ENCODE measurements at regions not wholly inside any gene's neighbourhood (a gene's known extent, or its start where the extent isn't known, plus 50 kb on each side); places are given as distances from the start of the nearest gene placed in this dataset.

DNA sequence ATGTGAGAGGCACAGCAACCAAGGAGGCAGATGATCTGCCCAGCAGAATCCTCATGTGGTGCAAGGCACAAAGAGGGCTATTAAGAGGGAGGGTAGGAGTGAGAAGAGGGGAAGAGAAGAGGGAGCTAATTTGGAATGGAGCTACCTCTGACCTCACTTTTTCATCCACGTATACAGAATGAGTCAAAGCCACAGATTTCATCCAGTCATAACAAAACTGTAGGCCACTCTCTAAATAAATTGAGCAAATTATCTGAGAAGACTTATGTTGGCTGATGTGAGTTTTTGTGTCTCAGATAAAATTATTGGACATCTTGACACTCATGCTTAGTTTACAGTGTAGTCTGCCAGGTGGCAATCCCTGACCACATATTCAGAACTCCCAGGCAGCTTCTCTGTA lies 325.6 kb downstream of the TTLL7 start:
- no peak for DNase-seq (ENCODE audit: low spot score)

DNA sequence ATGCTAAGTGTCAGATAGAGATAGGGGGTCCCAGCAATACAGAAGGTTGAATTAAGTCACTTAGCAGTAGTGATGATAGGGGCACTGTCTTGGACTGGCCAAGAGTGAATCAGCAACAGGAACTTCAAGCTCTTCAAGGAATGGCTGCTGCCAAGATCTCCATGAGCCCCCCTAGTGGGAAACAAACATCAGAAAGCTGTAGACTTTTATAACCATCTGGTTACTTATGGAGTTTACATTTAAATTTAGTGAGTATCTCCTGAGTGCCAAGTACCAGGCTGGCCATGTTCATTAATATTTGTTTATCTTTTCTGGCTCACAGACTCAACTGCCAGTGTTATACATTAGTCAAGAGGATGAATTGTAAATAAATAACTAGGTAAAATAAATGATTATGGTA lies 327.3 kb downstream of the TTLL7 start:
- no peak for DNase-seq (ENCODE audit: low spot score)

DNA sequence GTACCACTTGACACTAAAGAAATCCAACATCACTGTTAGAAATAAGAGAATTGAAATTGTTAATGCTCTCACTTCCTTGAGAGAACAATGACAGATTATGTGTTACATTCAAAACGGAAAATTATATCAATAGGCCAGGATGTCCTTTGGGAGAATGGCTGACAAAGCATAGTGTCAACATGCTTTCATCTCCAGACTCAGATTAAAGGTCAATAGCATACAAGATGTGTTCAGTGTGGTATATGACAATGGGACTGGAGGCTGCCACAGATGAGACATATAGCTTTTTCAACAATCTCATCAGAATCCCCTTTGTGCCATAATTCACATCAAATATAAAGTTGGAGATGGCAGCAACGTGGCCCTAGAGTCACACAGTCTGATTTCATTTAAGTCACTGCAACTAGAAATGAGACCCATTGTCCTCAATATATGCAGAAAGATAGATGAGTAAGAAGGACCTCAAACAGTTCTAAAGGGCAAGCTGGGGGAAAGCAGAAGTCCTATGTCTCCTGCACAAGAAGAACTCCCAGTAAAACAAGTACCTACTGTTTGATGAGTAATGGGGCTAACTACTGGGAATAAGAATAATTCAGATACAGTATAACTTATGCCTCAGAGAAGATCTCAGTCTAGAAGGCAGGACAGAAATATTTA lies 327.9 kb downstream of the TTLL7 start:
- no peak for DNase-seq (ENCODE audit: low spot score)

DNA sequence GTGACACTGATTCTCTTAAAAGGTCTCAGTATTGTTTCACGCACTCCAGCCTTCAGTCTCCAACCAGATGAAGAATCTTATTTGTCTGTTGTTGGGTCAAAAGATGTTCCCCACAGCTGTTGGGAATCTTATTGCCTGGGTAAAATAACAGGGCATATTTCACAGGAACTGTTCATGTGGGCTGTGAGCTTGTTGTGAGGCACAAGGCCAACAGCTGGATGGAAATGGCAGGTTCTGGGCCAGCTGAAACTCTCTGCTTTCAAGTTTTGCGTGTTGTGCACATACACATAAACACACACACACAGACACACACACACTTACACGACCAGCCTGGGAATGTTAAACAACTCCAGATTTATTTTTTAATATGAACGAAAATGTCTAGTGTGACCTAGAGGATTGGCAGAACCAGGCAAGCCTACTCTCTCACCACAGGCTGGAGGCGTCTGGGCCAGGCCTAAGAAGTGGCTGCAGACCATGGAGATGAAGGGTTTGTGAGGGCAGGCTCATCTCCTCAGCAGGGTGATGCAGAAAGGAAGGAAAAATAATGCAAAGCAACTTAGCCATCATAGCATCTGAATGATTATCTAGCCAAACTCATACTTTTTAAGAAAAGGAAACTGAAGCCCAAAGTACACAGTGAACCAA lies 357.0 kb downstream of the TTLL7 start:
- DNase-seq (ENCODE audit: low spot score) = no peak

DNA sequence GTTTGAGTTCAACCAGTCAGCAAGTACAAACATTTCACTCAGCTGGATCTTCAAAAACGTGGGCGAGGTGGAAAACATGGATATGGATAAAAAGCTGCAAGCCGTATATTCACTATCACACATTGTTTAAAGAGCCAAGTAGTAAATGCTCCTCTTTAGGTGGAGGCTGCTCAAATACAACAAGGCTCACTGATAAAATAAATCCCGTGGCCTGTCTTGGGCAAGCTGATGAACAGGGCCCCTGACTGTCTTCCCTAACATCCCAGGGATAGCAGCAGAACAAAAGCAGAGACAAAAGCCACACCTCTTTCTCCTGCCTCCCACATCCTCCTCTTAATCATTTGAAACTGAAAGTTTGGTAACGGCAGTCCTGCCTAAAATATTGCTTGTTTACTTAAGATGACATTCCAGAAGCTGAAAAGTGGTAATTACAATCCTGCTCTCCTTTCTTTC lies 357.7 kb downstream of the TTLL7 start:
- DNase-seq (ENCODE audit: low spot score) = peak; percentile 32

DNA sequence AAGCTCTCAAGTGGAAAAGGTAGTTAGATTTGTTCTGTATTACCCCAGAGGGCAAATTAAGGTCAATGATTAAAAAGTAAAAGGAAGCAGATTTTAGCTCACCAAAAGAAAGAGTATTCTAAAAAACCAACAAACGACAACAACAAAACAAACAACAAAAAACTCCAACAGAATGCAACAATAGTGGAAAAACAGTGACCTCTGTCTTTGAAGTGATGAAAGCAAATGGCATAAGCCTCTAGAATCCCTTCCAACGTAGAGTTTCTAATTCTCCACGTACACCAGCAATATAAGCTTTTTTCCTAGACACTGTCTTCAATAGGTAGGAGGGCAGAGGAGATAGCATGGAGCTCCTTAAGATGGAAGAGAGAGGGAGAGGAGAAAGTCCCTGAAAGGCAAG lies 359.1 kb downstream of the TTLL7 start:
- DNase-seq (ENCODE audit: low spot score) = no peak

DNA sequence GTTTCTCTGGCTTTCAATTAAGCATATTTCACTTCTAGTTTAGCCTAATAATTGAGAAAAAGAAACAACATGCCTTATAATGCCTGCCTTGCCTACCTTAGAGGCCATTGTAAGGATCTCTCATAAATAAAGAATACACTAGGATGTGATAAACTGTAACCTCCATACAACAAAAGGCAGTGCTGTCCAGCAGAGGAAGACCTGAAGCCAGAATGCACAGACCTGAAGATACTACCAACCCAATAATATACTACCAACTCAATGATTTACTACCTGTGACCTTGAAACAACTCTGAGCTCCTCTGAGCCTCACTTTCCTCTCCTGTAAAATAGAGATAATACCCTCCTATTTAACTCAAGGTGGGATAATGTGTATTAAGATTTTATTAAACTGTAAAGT lies 361.3 kb downstream of the TTLL7 start:
- DNase-seq (ENCODE audit: low spot score) = no peak

DNA sequence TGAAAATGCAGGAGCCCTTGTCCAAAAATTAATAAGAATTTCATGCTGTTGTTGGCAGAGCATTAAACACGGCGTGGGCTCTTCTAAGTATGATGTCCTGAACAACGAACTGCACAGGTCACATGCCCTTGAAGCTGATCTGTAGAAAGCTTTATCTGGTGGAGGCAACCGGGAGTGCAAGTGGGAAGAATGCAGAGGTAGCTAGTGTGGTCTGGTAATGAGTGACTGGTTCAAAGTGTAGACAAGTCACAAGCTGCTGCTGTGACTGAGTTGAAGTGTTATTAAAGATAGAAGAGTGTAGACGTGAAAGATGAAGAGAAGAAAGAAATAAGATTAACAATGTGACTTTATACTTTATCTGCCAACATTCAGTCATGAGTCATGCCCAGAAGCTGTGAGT lies 361.9 kb downstream of the TTLL7 start:
- DNase-seq (ENCODE audit: low spot score) = no peak

DNA sequence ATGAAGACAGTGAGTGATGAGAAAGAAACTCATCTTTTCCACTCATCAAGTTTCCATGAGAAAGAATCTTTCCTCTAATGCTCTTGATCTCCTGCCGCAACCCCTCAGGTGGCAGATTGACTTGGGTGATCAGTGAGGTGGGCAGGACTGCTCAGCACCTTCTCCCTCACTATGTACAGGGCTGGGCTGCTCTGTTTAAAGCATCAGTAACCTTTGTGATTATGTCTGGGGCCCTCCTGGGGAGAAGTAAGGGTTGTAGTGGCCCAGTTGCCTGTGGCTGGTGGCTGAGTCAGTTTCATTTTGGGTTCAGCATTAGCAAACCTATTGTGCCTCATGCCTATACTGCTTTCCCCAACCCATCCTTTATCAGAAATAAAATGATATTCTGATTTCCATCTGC lies 366.0 kb downstream of the TTLL7 start:
- DNase-seq (ENCODE audit: low spot score) = no peak

DNA sequence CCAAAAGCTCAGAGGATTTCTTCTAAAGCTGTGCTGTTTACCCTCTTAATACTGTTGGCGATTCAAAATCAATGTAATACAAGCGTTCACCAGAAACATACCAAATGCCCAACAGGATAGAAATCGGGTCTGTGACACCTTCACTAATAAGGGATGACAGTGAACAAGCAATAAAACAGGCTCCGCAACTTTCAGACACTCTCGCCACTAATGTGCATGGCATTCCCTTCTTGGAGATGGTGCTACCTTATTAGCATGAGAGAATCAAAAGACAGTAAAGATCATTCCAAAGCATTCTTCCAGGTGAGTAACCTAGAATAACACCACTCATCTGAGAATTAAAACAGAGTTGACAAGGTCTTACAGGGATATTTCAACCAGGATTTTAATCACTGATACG lies 367.1 kb downstream of the TTLL7 start:
- no peak for DNase-seq (ENCODE audit: low spot score)

DNA sequence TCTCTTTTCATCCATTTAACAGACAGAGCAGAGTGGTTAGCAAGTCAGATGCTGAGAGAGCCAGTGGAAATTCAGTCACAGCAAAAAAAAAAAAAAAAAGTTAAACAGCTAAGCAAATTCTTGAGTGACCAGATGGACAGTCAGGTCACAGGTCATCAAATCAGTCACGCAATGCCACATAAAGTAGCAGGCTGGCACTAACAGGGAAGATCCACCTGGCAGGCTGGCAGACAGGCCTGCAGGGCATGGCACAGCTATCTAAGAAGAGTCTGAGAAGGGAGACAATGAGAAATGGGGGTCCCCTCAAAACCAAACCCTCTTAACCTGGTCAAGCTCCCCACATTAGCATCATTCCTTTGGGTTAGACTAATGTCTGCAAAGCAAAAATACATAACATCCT lies 371.9 kb downstream of the TTLL7 start:
- no peak for DNase-seq (ENCODE audit: low spot score)

DNA sequence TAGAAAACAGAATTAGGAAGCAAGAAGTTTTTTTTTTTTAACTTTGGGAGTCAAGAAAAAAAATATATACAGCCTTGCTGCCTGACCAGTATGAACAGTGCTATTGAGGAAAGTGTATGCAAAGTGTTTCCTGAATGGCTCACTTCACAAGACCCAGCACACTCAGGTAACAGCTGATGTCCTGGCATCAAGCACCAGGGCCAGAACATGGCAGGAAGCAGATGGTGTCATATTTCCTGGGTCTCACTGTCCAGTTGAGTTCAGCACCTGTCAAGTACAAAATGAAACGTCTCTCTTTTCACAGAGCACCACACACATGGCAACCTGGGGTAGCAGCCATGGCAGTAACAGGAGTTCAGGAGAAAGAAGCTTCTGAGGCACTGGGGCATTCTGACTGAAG lies 372.3 kb downstream of the TTLL7 start:
- no peak for DNase-seq (ENCODE audit: low spot score)

DNA sequence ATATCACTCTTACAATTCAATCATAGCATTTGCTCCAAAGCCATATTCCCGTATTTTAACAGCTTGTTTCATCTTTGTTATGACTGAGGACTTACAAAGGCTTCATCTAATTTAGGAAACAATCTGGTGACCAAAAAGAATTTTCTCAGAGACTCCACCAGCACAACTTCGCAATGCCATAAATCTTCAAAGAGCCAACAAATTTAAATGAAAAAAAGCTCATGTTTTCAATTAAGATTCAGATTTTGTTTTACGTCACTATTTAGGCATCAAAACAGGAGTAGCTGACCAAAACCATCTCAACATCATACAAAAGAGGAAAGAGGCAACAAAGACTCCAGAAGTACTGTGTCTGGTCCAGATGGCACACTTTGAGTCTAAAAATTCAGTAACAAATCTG lies 373.3 kb downstream of the TTLL7 start:
- DNase-seq (ENCODE audit: low spot score) = no peak

DNA sequence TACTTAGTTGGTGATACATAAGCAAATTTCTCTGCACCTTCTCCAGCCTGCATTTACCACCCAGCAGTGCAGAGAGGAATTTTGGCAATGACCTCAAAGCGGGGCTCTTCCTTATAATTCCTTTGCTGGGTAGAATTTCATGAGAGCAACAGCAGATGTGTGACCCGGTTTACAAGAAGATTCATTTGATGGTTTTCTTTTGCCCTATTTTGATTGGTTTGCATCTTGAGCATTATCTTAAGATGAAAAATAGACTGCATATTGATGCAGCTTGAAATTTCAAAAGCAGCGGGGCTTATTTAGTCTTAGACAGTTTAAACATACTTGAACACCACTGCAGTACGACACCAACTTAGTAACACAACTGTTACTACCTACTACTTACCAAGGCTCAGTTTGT lies 378.9 kb downstream of the TTLL7 start:
- DNase-seq (ENCODE audit: low spot score) = no peak

DNA sequence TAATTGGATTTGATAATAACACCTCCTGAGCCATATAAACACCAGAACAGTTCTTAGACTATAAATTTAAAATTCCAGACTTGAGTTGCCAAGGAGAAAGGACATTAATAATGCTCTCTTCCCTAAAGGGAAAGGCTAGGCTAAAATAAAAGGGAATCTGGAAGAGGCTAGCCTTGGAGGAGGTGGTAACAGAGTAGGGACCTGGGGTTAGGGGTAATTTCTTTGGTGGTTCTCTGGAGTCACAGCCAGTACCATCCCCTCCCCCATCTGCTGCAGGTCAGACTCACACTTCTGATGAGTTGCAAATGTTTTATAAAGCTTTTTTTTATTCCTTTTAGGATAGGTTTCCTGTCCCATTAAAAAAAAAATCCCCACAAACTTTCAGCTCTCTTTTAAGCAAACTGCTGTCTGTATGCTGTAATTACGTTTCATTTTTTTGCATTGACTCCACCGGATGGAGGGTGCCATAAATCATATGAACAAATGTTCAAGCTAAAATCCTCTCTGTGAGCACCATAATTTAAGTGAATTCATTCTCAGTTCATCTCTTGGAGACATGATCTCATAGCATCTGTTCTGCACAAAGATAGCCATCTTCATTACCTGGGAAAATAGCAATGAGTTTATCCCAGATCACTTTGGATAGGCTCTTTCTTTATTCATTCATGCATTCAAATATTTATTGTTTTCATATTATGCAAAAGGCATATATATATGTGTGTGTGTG lies 379.6 kb downstream of the TTLL7 start:
- peak; percentile 25 for DNase-seq (ENCODE audit: low spot score)

DNA sequence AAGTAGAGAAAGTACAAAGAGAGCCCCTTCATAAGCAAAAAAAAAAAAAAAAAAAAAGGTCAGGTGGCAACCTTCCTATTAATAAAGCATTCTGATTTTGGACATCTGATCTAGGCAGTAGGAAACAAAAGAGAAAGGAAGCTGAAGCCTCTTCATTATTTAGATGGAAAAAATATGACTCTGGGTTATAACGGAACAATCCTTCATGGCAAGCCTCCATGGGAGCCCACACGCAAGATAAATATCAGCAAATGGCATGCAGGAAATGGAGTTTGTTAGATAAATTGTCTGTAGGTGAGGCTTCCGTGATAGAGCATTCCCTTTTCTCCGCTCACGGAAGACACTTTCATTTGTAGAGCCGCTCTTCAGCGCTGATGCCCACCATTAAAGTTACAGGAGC lies 381.0 kb downstream of the TTLL7 start:
- no peak for DNase-seq (ENCODE audit: low spot score)

DNA sequence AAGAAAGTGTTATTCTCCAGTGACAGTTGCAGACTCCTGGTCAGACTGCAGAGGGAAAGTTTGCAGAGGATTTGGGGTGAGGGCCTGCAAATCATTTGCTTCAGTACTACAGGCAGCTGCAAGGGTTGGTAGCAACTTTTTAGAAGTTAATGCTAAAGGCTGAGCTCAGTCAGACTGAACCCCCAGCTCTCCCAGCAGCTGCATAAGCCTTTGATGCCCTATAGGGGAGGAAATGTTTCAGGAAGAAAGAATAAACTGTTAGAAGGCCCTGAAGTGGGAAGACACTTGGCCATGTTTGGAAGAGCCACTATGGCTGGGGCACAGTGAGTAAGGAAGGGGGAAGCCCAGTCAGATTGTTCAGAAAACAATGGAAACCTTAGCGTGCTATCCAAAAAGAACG lies 383.6 kb downstream of the TTLL7 start:
- no peak for DNase-seq (ENCODE audit: low spot score)

DNA sequence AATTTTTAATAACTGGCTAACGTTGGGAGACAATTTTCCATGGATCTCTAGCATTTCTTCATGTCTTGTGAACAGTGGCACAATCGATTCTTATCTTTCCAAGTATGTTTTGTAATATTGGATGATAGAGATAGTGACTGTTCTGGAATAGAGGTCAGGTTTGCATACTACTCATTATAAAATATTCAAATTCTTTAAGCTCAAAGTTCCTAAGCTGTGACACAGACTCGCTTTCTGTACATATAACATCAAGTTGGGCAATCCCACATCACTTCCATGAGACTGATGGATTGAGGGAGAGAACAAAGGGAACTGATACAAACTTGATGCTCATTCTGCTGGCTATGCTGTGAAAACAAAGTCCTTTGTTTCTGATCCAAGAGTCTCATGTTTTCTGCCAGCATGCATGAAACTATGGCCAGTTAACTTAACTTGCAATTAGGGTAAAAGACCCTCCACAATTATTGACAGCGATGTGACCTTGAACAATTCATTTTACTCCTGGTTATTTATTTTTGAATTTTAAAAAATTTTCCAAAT lies 392.4 kb downstream of the TTLL7 start:
- no peak for DNase-seq (ENCODE audit: low spot score)

DNA sequence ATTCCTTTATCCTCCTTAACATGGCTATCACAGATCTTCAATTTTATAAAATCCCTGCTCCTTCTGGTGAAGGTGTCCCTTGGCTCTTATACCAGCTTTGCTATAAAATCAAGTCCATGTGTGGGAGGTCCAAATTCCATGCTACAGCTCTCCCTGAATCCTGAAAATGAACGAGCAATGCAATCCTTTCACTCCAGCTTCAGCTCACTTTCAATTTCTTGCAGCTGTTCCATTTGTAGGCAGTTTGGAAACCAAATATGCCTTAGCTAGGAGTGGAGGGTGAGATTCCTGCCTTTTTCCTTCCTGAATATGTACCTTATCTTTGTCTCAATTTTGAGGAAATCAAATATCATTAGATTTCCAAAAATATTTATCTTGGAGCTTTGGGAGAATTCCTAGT lies 402.6 kb downstream of the TTLL7 start:
- DNase-seq (ENCODE audit: low spot score) = no peak

DNA sequence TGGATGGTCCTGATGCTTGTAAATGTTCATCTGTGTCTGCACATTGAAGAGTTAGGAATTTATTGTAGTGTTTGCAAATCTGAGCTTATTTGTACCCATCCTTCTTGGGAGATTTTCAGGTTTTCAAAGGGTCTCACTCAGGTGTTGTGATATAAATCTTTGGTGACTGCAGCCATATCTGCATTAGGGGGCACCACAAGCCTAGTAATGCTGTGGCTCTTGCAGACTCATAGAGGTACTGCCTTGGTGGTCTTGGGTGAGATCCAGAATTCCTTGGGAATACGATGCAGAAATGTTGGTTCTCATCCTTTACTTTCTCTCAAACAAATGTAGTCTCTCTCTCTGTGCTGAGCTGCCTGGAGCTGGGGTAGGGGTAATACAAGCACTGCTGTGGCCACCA lies 405.9 kb downstream of the TTLL7 start:
- no peak for DNase-seq (ENCODE audit: low spot score)

DNA sequence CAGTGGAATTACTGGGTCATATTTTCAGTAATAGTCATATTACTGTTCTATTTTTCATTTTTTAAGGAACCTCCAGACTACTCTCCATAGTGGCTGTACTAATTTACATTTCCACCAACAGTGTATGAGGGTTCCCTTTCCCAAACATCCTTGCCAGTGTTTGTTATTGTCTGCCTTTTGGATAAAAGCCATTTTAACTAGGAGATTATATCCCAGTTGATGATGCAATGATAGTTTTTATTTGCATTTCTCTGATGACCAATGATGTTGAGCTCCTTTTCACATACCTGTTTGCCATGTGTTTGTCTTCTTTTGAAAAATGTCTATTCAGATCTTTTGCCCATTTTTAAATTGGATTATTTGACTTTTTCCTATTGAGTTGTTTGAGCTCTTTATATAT lies 410.8 kb downstream of the TTLL7 start:
- no peak for DNase-seq (ENCODE audit: low spot score)

DNA sequence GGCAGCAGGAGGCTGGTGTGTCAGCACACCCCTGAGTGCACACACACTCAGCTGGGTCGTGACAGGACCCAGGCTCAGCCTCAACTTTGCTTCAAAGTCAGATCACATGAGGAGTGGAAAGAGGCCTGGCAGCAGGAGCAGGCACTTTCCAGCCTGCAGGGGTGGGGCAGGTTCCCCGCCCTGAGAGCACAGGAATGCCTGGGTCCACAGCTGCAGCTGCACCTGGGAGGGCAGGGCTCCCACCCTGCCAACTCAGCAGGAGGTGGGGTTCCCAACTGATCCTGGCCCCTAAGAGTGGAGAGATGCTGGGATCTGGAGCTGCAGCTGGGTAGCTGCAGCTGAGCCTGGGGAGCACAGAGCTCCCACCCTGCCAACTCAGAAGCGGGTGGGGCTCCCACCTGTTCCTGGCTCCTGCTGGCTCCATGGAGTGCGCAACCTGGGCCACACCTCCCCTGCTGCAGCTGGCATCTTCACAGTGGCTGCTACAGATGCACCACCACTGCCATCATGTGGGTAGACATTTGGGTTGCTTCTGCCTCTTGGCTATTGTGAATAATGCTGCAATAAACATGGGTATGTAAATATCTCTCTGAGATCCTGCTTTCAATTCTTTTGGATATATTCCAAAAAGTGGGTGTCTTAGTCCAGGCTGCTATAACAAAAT lies 415.4 kb downstream of the TTLL7 start:
- DNase-seq (ENCODE audit: low spot score) = peak; percentile 0

Measured in A172 (cell line).